Neuronal stem cell (in vitro differentiated cells): ENCODE measurements at regions not wholly inside any gene's neighbourhood (a gene's known extent, or its start where the extent isn't known, plus 50 kb on each side); places are given as distances from the start of the nearest gene placed in this dataset.

Experiments
- DNase-seq: peaks from one replicate; pipeline ENCODE4 v3.0.0-alpha.2; 2013; ENCODE audit warnings: low spot score
- H2AFZ ChIP-seq: one replicate; pipeline ENCODE4 v1.6.1; 2013; ENCODE audit warnings: mild to moderate bottlenecking, low read length, inconsistent platforms
- H2AK5ac ChIP-seq: 2 replicates; pipeline ENCODE4 v1.6.1; 2013; ENCODE audit warnings: low read depth, mild to moderate bottlenecking, inconsistent platforms, low read length, moderate library complexity, mixed read lengths
- H2BK120ac ChIP-seq: 2 replicates; pipeline ENCODE4 v1.6.1; 2013; ENCODE audit warnings: low read depth, mild to moderate bottlenecking, inconsistent platforms, low read length, moderate library complexity, mixed read lengths
- H2BK12ac ChIP-seq: one replicate; pipeline ENCODE4 v1.6.1; 2013; ENCODE audit warnings: low read length, inconsistent platforms
- H2BK15ac ChIP-seq: 2 replicates; pipeline ENCODE4 v1.6.1; 2013; ENCODE audit warnings: mild to moderate bottlenecking, low read length, inconsistent platforms, mixed read lengths
- H2BK5ac ChIP-seq: one replicate; pipeline ENCODE4 v1.6.1; 2013; ENCODE audit warnings: inconsistent platforms, mild to moderate bottlenecking, low read length, moderate library complexity
- H3K14ac ChIP-seq: one replicate; pipeline ENCODE4 v1.6.1; 2013; ENCODE audit warnings: low read length, inconsistent platforms
- H3K18ac ChIP-seq: 2 replicates; pipeline ENCODE4 v1.6.1; 2013; ENCODE audit warnings: low read length, inconsistent platforms
- H3K23ac ChIP-seq: 2 replicates; pipeline ENCODE4 v1.6.1; 2013; ENCODE audit warnings: low read depth, mild to moderate bottlenecking, mixed read lengths, low read length, inconsistent platforms; ENCODE audit not compliant: poor library complexity
- H3K27ac ChIP-seq: replicated peaks from 3 replicates; pipeline ENCODE4 v1.5.1; 2013; ENCODE audit warnings: low read length, inconsistent platforms
- H3K27me3 ChIP-seq, 3 experiments: 2 replicates each; pipeline ENCODE4 v1.6.1; 2013; ENCODE audit warnings: low read length in 3 of 3, mild to moderate bottlenecking in 2 of 3, inconsistent platforms in 1 of 3, low read depth in 1 of 3, mixed read lengths in 1 of 3, moderate library complexity in 1 of 3; ENCODE audit not compliant: control insufficient read depth in 3 of 3, insufficient read depth in 3 of 3
- H3K36me3 ChIP-seq, 2 donors: replicated peaks in 1 of 2; 2 replicates each; pipeline ENCODE4 v1.6.1; 2013; ENCODE audit warnings: low read length in 2 of 2; ENCODE audit not compliant: control insufficient read depth in 2 of 2, insufficient read depth in 2 of 2
- H3K4ac ChIP-seq: 2 replicates; pipeline ENCODE4 v1.6.1; 2013; ENCODE audit warnings: inconsistent platforms, mild to moderate bottlenecking, low read length, moderate library complexity
- H3K4me1 ChIP-seq, 2 donors: 1 replicate in 1 of 2; 2 replicates in 1 of 2; pipeline ENCODE4 v1.6.1; 2013; ENCODE audit warnings: low read length in 2 of 2, low read depth in 1 of 2; ENCODE audit not compliant: control insufficient read depth in 2 of 2, insufficient read depth in 1 of 2
- H3K4me2 ChIP-seq: one replicate; pipeline ENCODE4 v1.6.1; 2013; ENCODE audit warnings: mild to moderate bottlenecking, low read length, inconsistent platforms; ENCODE audit not compliant: insufficient read depth, poor library complexity, severe bottlenecking
- H3K4me3 ChIP-seq, 2 donors: 2 replicates each; pipeline ENCODE4 v1.5.1; 2013; ENCODE audit warnings: low read length in 2 of 2, mild to moderate bottlenecking in 2 of 2, inconsistent platforms in 1 of 2, moderate library complexity in 1 of 2
- H3K79me1 ChIP-seq: one replicate; pipeline ENCODE4 v1.6.1; 2013; ENCODE audit warnings: low read depth, mild to moderate bottlenecking, inconsistent platforms, low read length, moderate library complexity
- H3K9ac ChIP-seq: one replicate; pipeline ENCODE4 v1.6.1; 2013; ENCODE audit warnings: mild to moderate bottlenecking, low read depth, low read length, inconsistent platforms; ENCODE audit not compliant: poor library complexity
- H3K9me3 ChIP-seq, 2 donors: replicated peaks in 1 of 2; 2 replicates each; pipeline versions ENCODE3 to v1.6.1; 2013; ENCODE audit warnings: low read length in 2 of 2, mild to moderate bottlenecking in 2 of 2, inconsistent platforms in 1 of 2, low read depth in 1 of 2, mixed read lengths in 1 of 2, moderate library complexity in 1 of 2; ENCODE audit not compliant: control insufficient read depth in 2 of 2, insufficient read depth in 1 of 2
- H4K8ac ChIP-seq: one replicate; pipeline ENCODE4 v1.6.1; 2013; ENCODE audit warnings: low read depth, mild to moderate bottlenecking, inconsistent platforms, low read length, moderate library complexity
- H4K91ac ChIP-seq: one replicate; pipeline ENCODE4 v1.6.1; 2013; ENCODE audit warnings: low read length, low read depth, mild to moderate bottlenecking, inconsistent platforms; ENCODE audit not compliant: poor library complexity
- WGBS, 2 donors: extraction: QIAGEN DNeasy Blood & Tissue Kit; methylation state at CpG; one replicate each; pipeline ENCODE4 v1.1.7; 2013; ENCODE audit warnings: missing lambda C conversion rate in 2 of 2, mixed read lengths in 1 of 2; ENCODE audit not compliant: insufficient read length in 2 of 2, insufficient replicate concordance in 1 of 2; ENCODE audit errors: extremely low coverage in 2 of 2; 5-methylcytosine and 5-hydroxymethylcytosine counted together

DNA sequence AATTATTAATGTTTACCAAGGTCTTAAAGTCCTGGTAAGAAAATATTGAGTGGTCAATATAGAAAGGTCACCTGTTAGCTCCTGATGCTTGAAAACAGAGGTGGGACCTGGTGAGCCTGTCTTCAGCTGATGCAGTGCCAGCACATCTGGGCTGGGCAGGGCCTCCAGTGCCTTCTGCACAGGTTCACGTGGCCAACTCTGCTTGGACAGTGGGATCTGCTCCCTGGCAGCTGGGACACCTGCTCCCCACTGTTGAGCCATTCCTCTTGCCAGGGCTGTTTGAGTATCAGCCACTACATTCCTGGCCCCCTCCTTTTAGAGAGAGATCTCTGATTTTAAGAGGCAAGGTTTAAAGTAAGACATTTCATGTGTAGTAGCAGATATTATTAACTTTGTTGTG lies 135.0 kb downstream of the TM9SF2 start:
- Histone ChIP-seq H3K79me1 (no peaks in the 10 kb centered on the region), H3K4ac (no peak overlapping the region), H3K36me3 (no peaks in the 10 kb centered on the region), H3K9me3 (peaks cover 0 to 8% of the 10 kb centered on the region in 2 donors), H2BK5ac (no peak overlapping the region), H4K8ac (no peak overlapping the region), H3K27me3 (no peaks in the 10 kb centered on the region), H3K4me2 (no peak overlapping the region), H2AK5ac (no peak overlapping the region), H3K27ac (no peak overlapping the region), H2BK15ac (no peak overlapping the region), H3K14ac (no peak overlapping the region), H3K4me3 (peak overlapping the region in 1 of 2 donors; percentile 16), H2BK12ac (no peak overlapping the region), H3K9ac (no peak overlapping the region), H4K91ac (no peak overlapping the region), H2AFZ (no peak overlapping the region), H2BK120ac (no peak overlapping the region), H3K18ac (peak overlapping the region; percentile 74), H3K4me1 (peaks cover 0 to 2% of the 10 kb centered on the region in 2 donors), H3K23ac (no peak overlapping the region)
- no peak for DNase-seq
- no CpG with 5 or more reads among the region's 1 CpG for WGBS, 2 donors

DNA sequence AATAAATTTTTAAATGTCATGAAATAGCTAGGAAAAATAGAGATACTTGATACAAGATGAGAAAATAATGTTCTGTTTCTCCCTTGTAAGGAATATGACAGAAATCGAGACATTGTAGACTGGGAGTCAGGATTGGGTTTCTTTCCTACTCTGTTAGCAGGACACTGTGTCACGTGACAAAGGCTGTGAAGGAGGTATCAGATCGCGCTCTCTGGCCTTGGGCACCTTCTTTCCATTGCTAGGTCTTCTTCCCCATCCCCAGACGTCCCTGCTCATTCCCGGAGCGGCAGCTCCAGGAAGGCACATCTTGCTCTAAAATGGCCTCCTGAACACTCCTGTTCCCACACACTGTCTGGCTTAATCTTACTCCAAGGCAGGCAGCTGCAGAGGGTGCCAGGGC lies 133.4 kb downstream of the TM9SF2 start:
- H2AFZ ChIP-seq = no peak overlapping the region
- no peaks in the 10 kb centered on the region for H3K79me1 ChIP-seq
- H3K23ac ChIP-seq = no peak overlapping the region
- no peak overlapping the region for H2BK5ac ChIP-seq
- no peak overlapping the region for H3K18ac ChIP-seq
- H4K8ac ChIP-seq = no peak overlapping the region
- no peaks in the 10 kb centered on the region for H3K36me3 ChIP-seq
- no peak overlapping the region for H3K27ac ChIP-seq
- DNase-seq = no peak
- no peak overlapping the region for H2BK15ac ChIP-seq
- no peak overlapping the region for H3K4me3 ChIP-seq
- no peak overlapping the region for H3K4me2 ChIP-seq
- no peak overlapping the region for H4K91ac ChIP-seq
- no peak overlapping the region for H3K9ac ChIP-seq
- H3K9me3 ChIP-seq = peaks cover 0 to 8% of the 10 kb centered on the region in 2 donors
- H2AK5ac ChIP-seq = no peak overlapping the region
- H3K4me1 ChIP-seq = peaks cover 2 to 7% of the 10 kb centered on the region in 2 donors
- no peak overlapping the region for H2BK120ac ChIP-seq
- no peaks in the 10 kb centered on the region for H3K27me3 ChIP-seq
- WGBS, 2 donors = no CpG with 5 or more reads among the region's 7 CpGs
- H3K4ac ChIP-seq = no peak overlapping the region
- no peak overlapping the region for H3K14ac ChIP-seq
- H2BK12ac ChIP-seq = no peak overlapping the region

DNA sequence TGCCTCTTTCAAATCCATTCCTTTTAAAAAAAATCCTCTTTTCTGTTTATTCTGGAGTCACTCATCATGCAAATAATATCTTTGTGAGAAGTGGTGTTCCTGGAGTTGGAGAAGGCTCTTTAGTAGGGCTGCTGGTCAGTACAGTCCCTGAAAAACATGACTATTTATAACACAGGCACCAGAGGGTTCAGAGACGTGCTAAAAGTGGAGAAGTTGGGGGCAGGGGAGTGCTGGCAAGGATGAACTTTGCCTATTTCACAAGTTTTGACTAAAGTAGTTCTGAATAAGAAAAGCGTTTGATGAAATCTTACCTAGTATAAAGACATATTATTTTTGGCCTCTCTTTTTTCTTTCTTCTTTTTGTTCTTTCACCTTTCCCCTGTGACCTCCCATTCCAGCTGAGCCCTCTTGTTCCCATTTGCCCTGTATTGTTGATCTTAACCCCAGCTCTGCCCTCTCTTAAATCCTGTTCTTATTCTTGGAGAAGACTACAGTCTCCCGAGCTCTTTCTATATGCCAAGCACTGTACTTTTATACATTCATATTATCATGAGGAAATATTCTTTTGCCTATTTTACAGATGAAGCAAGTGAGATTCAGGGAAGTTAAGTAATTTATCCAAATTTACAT lies 129.1 kb downstream of the TM9SF2 start:
- Histone ChIP-seq H3K27ac (no peak overlapping the region), H3K18ac (no peak overlapping the region), H2BK15ac (no peak overlapping the region), H3K23ac (no peak overlapping the region), H3K9ac (no peak overlapping the region), H3K4me2 (no peak overlapping the region), H3K4me1 (peaks cover 2 to 11% of the 10 kb centered on the region in 2 donors), H3K4ac (no peak overlapping the region), H2BK12ac (no peak overlapping the region), H3K27me3 (no peaks in the 10 kb centered on the region), H3K79me1 (no peaks in the 10 kb centered on the region), H3K14ac (no peak overlapping the region), H3K4me3 (no peak overlapping the region), H2AFZ (no peak overlapping the region), H2BK5ac (no peak overlapping the region), H3K36me3 (no peaks in the 10 kb centered on the region), H3K9me3 (peaks cover 0 to 8% of the 10 kb centered on the region in 2 donors), H4K91ac (no peak overlapping the region), H2AK5ac (no peak overlapping the region), H4K8ac (no peak overlapping the region), H2BK120ac (no peak overlapping the region)
- no CpG with 5 or more reads among the region's 3 CpGs for WGBS, 2 donors
- DNase-seq = no peak

DNA sequence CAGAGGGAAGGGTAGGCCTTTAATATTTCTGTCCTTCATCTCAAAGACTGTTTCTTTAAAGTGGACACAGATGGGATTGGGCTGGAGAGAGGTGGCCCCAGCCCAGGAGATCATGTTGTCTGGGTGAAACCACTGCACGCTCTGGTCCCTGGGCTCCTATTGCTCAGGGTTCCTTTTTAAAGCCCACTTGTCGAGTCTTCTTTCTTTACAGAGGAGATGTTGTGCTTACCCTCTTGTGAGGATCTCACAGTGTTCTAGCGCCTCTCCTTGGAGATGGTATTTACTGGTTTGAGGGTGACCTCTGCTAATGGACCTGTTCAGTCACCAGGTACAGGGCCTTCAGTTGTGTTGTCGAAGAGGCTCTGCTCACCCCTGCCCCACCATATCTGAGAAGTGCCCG lies 128.4 kb downstream of the TM9SF2 start:
- no peaks in the 10 kb centered on the region for H3K36me3 ChIP-seq
- H2BK12ac ChIP-seq = no peak overlapping the region
- no peak overlapping the region for H3K4ac ChIP-seq
- H3K14ac ChIP-seq = no peak overlapping the region
- H3K18ac ChIP-seq = peak overlapping the region; percentile 13
- no peak overlapping the region for H3K27ac ChIP-seq
- H3K79me1 ChIP-seq = no peaks in the 10 kb centered on the region
- H4K91ac ChIP-seq = no peak overlapping the region
- DNase-seq = no peak
- peaks cover 2 to 11% of the 10 kb centered on the region in 2 donors for H3K4me1 ChIP-seq
- no peak overlapping the region for H4K8ac ChIP-seq
- no CpG with 5 or more reads among the region's 5 CpGs for WGBS, 2 donors
- H2BK5ac ChIP-seq = no peak overlapping the region
- no peak overlapping the region for H2AFZ ChIP-seq
- H3K23ac ChIP-seq = no peak overlapping the region
- H2BK120ac ChIP-seq = no peak overlapping the region
- H3K9ac ChIP-seq = no peak overlapping the region
- no peaks in the 10 kb centered on the region for H3K27me3 ChIP-seq
- H3K9me3 ChIP-seq = peaks cover 3 to 8% of the 10 kb centered on the region in 2 donors
- no peak overlapping the region for H3K4me3 ChIP-seq
- H2AK5ac ChIP-seq = no peak overlapping the region
- H2BK15ac ChIP-seq = no peak overlapping the region
- H3K4me2 ChIP-seq = no peak overlapping the region
